Stomach (tissue), 4 donors: ENCODE measurements at regions not wholly inside any gene's neighbourhood (a gene's known extent, or its start where the extent isn't known, plus 50 kb on each side); places are given as distances from the start of the nearest gene placed in this dataset.

Source experiments
- CTCF ChIP-seq, 7 experiments: fragments of 450-650 bp in 4 of 7; fragments of 200-600 bp in 3 of 7; sonication (generic) in 3 of 7; IDR thresholded peaks; one replicate each; pipeline ENCODE4 v1.5.1; 2016 to 2019; ENCODE audit warnings: antibody characterized with exemption in 7 of 7, control low read depth in 2 of 7, mild to moderate bottlenecking in 1 of 7
- EP300 ChIP-seq: sonication (generic); formaldehyde crosslinking; IDR thresholded peaks from one replicate; pipeline ENCODE4 v1.6.1; 2017; ENCODE audit warnings: antibody characterized with exemption
- POLR2A ChIP-seq, 4 donors: fragments of 450-650 bp; IDR thresholded peaks; one replicate each; pipeline ENCODE4 v1.6.1; 2016; ENCODE audit warnings: antibody characterized with exemption in 4 of 4, control low read depth in 2 of 4, mild to moderate bottlenecking in 1 of 4, moderate library complexity in 1 of 4
- POLR2AphosphoS5 ChIP-seq, 3 donors: sonication (generic); formaldehyde crosslinking; IDR thresholded peaks; one replicate each; pipeline ENCODE4 v1.6.1; 2016; ENCODE audit warnings: antibody characterized with exemption in 3 of 3

- no peak for TF ChIP-seq CTCF (IDR thresholded peaks at IDR 0.05)
- TF ChIP-seq POLR2AphosphoS5 (IDR thresholded peaks at IDR 0.05) = no peak
- no peak for TF ChIP-seq POLR2A (IDR thresholded peaks at IDR 0.05)
- TF ChIP-seq EP300 = no peak
Measured at GRCh38 chr2:163324677-163325076, 411.1 kb downstream of the FIGN start.
